ENCODE measurements at regions not wholly inside any gene's neighbourhood (a gene's known extent, or its start where the extent isn't known, plus 50 kb on each side); places are given as distances from the start of the nearest gene placed in this dataset.
"Not testable (repeated sequence)": the region's sequence is repeated elsewhere in the genome, so short reads cannot be mapped to it uniquely, and the experiment has no call there.

- H3K27ac ChIP-seq (ENCODE audit: low read depth, low read length), result no peak overlapping the region
These were observed 301.8 kb upstream of the GADL1 start for GRCh38 chr3:31196261-31196660.

GRCh38 chr3:31196881-31197364 is 302.5 kb upstream of the GADL1 start:
- Histone ChIP-seq H3K9ac (ENCODE audit: low read length in 5 of 5) (no peak overlapping the region), H3K4me1 (ENCODE audit: control insufficient read depth in 5 of 5, insufficient read depth in 5 of 5, low read length in 5 of 5) (peaks cover 0 to 17% (median 14%) of the 10 kb centered on the region in 5 donors), H3K27me3 (ENCODE audit: control insufficient read depth in 5 of 5, insufficient read depth in 4 of 5, low read length in 5 of 5) (no peaks in the 10 kb centered on the region), H3K9me3 (ENCODE audit: control insufficient read depth in 5 of 5, low read length in 5 of 5) (no peaks in the 10 kb centered on the region), H3K36me3 (ENCODE audit: control insufficient read depth in 5 of 5, insufficient read depth in 5 of 5, low read length in 5 of 5) (no peaks in the 10 kb centered on the region), H3K27ac (ENCODE audit: low read depth, low read length) (peak overlapping the region; percentile 25), H3K4me3 (ENCODE audit: low read depth in 1 of 5, low read length in 5 of 5) (no peak overlapping the region)

More at GRCh38 chr3:31196261-31196660, 301.8 kb upstream of the GADL1 start:
- no peaks in the 10 kb centered on the region for H3K9me3 ChIP-seq (ENCODE audit: control insufficient read depth in 5 of 5, low read length in 5 of 5)
- peaks cover 0 to 17% (median 14%) of the 10 kb centered on the region in 5 donors for H3K4me1 ChIP-seq (ENCODE audit: control insufficient read depth in 5 of 5, insufficient read depth in 5 of 5, low read length in 5 of 5)
- no peak overlapping the region for H3K4me3 ChIP-seq (ENCODE audit: low read depth in 1 of 5, low read length in 5 of 5)
- H3K27me3 ChIP-seq (ENCODE audit: control insufficient read depth in 5 of 5, insufficient read depth in 4 of 5, low read length in 5 of 5), result no peaks in the 10 kb centered on the region
- H3K9ac ChIP-seq (ENCODE audit: low read length in 5 of 5), result no peak overlapping the region
- H3K36me3 ChIP-seq (ENCODE audit: control insufficient read depth in 5 of 5, insufficient read depth in 5 of 5, low read length in 5 of 5), result no peaks in the 10 kb centered on the region

GRCh38 chr3:31197941-31198340 is 303.5 kb upstream of the GADL1 start:
- H3K27me3 ChIP-seq (ENCODE audit: control insufficient read depth in 5 of 5, insufficient read depth in 4 of 5, low read length in 5 of 5), result no peaks in the 10 kb centered on the region

GRCh38 chr3:31198890-31199289 is 304.4 kb upstream of the GADL1 start:
- no peaks in the 10 kb centered on the region for H3K27me3 ChIP-seq (ENCODE audit: control insufficient read depth in 5 of 5, insufficient read depth in 4 of 5, low read length in 5 of 5)
- H3K36me3 ChIP-seq (ENCODE audit: control insufficient read depth in 5 of 5, insufficient read depth in 5 of 5, low read length in 5 of 5), result no peaks in the 10 kb centered on the region
- H3K4me1 ChIP-seq (ENCODE audit: control insufficient read depth in 5 of 5, insufficient read depth in 5 of 5, low read length in 5 of 5), result peaks cover 0 to 17% (median 14%) of the 10 kb centered on the region in 5 donors
- no peak overlapping the region for H3K4me3 ChIP-seq (ENCODE audit: low read depth in 1 of 5, low read length in 5 of 5)
- no peak overlapping the region for H3K9ac ChIP-seq (ENCODE audit: low read length in 5 of 5)
- H3K9me3 ChIP-seq (ENCODE audit: control insufficient read depth in 5 of 5, low read length in 5 of 5), result no peaks in the 10 kb centered on the region
- no peak overlapping the region for H3K27ac ChIP-seq (ENCODE audit: low read depth, low read length)

More at GRCh38 chr3:31197941-31198340, 303.5 kb upstream of the GADL1 start:
- Histone ChIP-seq H3K4me3 (ENCODE audit: low read depth in 1 of 5, low read length in 5 of 5) (peak overlapping the region in 1 of 5 donors; percentile 3), H3K36me3 (ENCODE audit: control insufficient read depth in 5 of 5, insufficient read depth in 5 of 5, low read length in 5 of 5) (no peaks in the 10 kb centered on the region), H3K9ac (ENCODE audit: low read length in 5 of 5) (no peak overlapping the region), H3K4me1 (ENCODE audit: control insufficient read depth in 5 of 5, insufficient read depth in 5 of 5, low read length in 5 of 5) (peaks cover 0 to 17% (median 14%) of the 10 kb centered on the region in 5 donors), H3K27ac (ENCODE audit: low read depth, low read length) (no peak overlapping the region), H3K9me3 (ENCODE audit: control insufficient read depth in 5 of 5, low read length in 5 of 5) (no peaks in the 10 kb centered on the region)

- Histone ChIP-seq H3K9me3 (ENCODE audit: control insufficient read depth in 5 of 5, low read length in 5 of 5) (no peaks in the 10 kb centered on the region), H3K9ac (ENCODE audit: low read length in 5 of 5) (no peak overlapping the region), H3K4me3 (ENCODE audit: low read depth in 1 of 5, low read length in 5 of 5) (no peak overlapping the region), H3K27me3 (ENCODE audit: control insufficient read depth in 5 of 5, insufficient read depth in 4 of 5, low read length in 5 of 5) (no peaks in the 10 kb centered on the region), H3K36me3 (ENCODE audit: control insufficient read depth in 5 of 5, insufficient read depth in 5 of 5, low read length in 5 of 5) (no peaks in the 10 kb centered on the region), H3K27ac (ENCODE audit: low read depth, low read length) (no peak overlapping the region), H3K4me1 (ENCODE audit: control insufficient read depth in 5 of 5, insufficient read depth in 5 of 5, low read length in 5 of 5) (no peaks in the 10 kb centered on the region)
These were observed 309.7 kb upstream of the GADL1 start for GRCh38 chr3:31203960-31204795.

DNA sequence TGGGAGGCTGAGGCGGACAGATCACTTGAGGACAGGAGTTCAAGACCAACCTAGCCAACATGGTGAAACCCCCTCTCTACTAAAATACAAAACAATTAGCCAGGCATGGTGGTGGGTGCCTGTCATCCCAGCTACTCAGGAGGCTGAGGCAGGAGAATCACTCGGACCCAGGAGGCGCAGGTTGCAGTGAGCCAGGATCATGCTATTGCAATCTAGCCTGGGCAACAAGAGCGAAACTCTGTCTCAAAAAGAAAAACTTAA is 310.3 kb upstream of the GADL1 start:
- H3K9ac ChIP-seq (ENCODE audit: low read length in 5 of 5); H3K27me3 ChIP-seq (ENCODE audit: control insufficient read depth in 5 of 5, insufficient read depth in 4 of 5, low read length in 5 of 5); H3K9me3 ChIP-seq (ENCODE audit: control insufficient read depth in 5 of 5, low read length in 5 of 5); H3K36me3 ChIP-seq (ENCODE audit: control insufficient read depth in 5 of 5, insufficient read depth in 5 of 5, low read length in 5 of 5); H3K27ac ChIP-seq (ENCODE audit: low read depth, low read length); H3K4me1 ChIP-seq (ENCODE audit: control insufficient read depth in 5 of 5, insufficient read depth in 5 of 5, low read length in 5 of 5); H3K4me3 ChIP-seq (ENCODE audit: low read depth in 1 of 5, low read length in 5 of 5): not testable (repeated sequence)

DNA sequence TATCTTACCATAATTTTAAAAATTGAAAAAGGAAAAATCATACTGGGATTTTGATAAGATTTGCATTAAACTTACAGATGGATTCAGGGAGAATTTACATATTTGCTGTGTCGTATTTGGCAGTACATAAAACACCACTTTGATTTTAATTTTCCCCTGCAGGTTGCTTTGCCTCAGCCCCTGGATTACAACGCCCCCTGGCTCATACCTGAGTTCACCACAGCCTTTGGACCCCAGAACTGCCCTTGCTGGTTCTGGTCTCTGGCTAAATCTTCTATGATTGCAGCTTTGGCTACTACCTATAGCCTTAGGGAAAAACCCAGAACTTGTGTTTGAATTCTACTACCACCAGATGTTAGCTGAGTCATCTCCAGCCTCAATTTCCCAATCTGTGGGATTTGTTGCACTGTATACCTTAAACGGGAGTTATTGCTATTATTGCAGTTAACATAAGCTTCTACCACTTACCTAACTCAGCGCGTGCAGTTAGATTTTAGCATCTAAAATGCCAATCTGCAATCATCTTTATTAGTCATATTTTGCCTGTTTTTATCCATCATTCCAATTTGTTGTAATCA is 315.7 kb upstream of the GADL1 start:
- no peak overlapping the region for H3K9ac ChIP-seq (ENCODE audit: low read length in 5 of 5)
- no peaks in the 10 kb centered on the region for H3K27me3 ChIP-seq (ENCODE audit: control insufficient read depth in 5 of 5, insufficient read depth in 4 of 5, low read length in 5 of 5)
- no peak overlapping the region for H3K4me3 ChIP-seq (ENCODE audit: low read depth in 1 of 5, low read length in 5 of 5)
- H3K27ac ChIP-seq (ENCODE audit: low read depth, low read length), result no peak overlapping the region
- no peaks in the 10 kb centered on the region for H3K4me1 ChIP-seq (ENCODE audit: control insufficient read depth in 5 of 5, insufficient read depth in 5 of 5, low read length in 5 of 5)
- no peaks in the 10 kb centered on the region for H3K36me3 ChIP-seq (ENCODE audit: control insufficient read depth in 5 of 5, insufficient read depth in 5 of 5, low read length in 5 of 5)
- no peaks in the 10 kb centered on the region for H3K9me3 ChIP-seq (ENCODE audit: control insufficient read depth in 5 of 5, low read length in 5 of 5)

- Histone ChIP-seq H3K4me1 (ENCODE audit: control insufficient read depth in 5 of 5, insufficient read depth in 5 of 5, low read length in 5 of 5) (no peaks in the 10 kb centered on the region), H3K9ac (ENCODE audit: low read length in 5 of 5) (no peak overlapping the region), H3K27ac (ENCODE audit: low read depth, low read length) (no peak overlapping the region), H3K9me3 (ENCODE audit: control insufficient read depth in 5 of 5, low read length in 5 of 5) (no peaks in the 10 kb centered on the region), H3K27me3 (ENCODE audit: control insufficient read depth in 5 of 5, insufficient read depth in 4 of 5, low read length in 5 of 5) (no peaks in the 10 kb centered on the region), H3K36me3 (ENCODE audit: control insufficient read depth in 5 of 5, insufficient read depth in 5 of 5, low read length in 5 of 5) (no peaks in the 10 kb centered on the region), H3K4me3 (ENCODE audit: low read depth in 1 of 5, low read length in 5 of 5) (no peak overlapping the region)
These were observed 318.7 kb upstream of the STT3B start for GRCh38 chr3:31213869-31214486.

GRCh38 chr3:31218082-31218481 is 314.6 kb upstream of the STT3B start:
- no peaks in the 10 kb centered on the region for H3K36me3 ChIP-seq (ENCODE audit: control insufficient read depth in 5 of 5, insufficient read depth in 5 of 5, low read length in 5 of 5)
- H3K4me1 ChIP-seq (ENCODE audit: control insufficient read depth in 5 of 5, insufficient read depth in 5 of 5, low read length in 5 of 5), result peaks cover 0 to 3% (median 0%) of the 10 kb centered on the region in 5 donors
- H3K9me3 ChIP-seq (ENCODE audit: control insufficient read depth in 5 of 5, low read length in 5 of 5), result no peaks in the 10 kb centered on the region
- H3K9ac ChIP-seq (ENCODE audit: low read length in 5 of 5), result no peak overlapping the region
- no peaks in the 10 kb centered on the region for H3K27me3 ChIP-seq (ENCODE audit: control insufficient read depth in 5 of 5, insufficient read depth in 4 of 5, low read length in 5 of 5)
- no peak overlapping the region for H3K4me3 ChIP-seq (ENCODE audit: low read depth in 1 of 5, low read length in 5 of 5)
- no peak overlapping the region for H3K27ac ChIP-seq (ENCODE audit: low read depth, low read length)

GRCh38 chr3:31219131-31219843 is 313.4 kb upstream of the STT3B start:
- Histone ChIP-seq H3K9me3 (ENCODE audit: control insufficient read depth in 5 of 5, low read length in 5 of 5) (no peaks in the 10 kb centered on the region), H3K27ac (ENCODE audit: low read depth, low read length) (no peak overlapping the region)

More at GRCh38 chr3:31219131-31219843, 313.4 kb upstream of the STT3B start:
- Histone ChIP-seq H3K27me3 (ENCODE audit: control insufficient read depth in 5 of 5, insufficient read depth in 4 of 5, low read length in 5 of 5) (no peaks in the 10 kb centered on the region), H3K9ac (ENCODE audit: low read length in 5 of 5) (no peak overlapping the region), H3K36me3 (ENCODE audit: control insufficient read depth in 5 of 5, insufficient read depth in 5 of 5, low read length in 5 of 5) (no peaks in the 10 kb centered on the region), H3K4me1 (ENCODE audit: control insufficient read depth in 5 of 5, insufficient read depth in 5 of 5, low read length in 5 of 5) (peaks cover 0 to 12% (median 0%) of the 10 kb centered on the region in 5 donors), H3K4me3 (ENCODE audit: low read depth in 1 of 5, low read length in 5 of 5) (no peak overlapping the region)

Measured in subcutaneous abdominal adipose tissue (tissue), 5 donors.